ENCODE measurements at regions not wholly inside any gene's neighbourhood (a gene's known extent, or its start where the extent isn't known, plus 50 kb on each side); places are given as distances from the start of the nearest gene placed in this dataset.

- TF ChIP-seq CTCF (IDR thresholded peaks at IDR 0.05) = no peak
- TF ChIP-seq POLR2A (IDR thresholded peaks at IDR 0.05) = no peak
Observed at GRCh38 chr2:200730302-200730701, 81.4 kb upstream of the BZW1 start.
